ENCODE measurements at regions not wholly inside any gene's neighbourhood (a gene's known extent, or its start where the extent isn't known, plus 50 kb on each side); places are given as distances from the start of the nearest gene placed in this dataset.

DNA sequence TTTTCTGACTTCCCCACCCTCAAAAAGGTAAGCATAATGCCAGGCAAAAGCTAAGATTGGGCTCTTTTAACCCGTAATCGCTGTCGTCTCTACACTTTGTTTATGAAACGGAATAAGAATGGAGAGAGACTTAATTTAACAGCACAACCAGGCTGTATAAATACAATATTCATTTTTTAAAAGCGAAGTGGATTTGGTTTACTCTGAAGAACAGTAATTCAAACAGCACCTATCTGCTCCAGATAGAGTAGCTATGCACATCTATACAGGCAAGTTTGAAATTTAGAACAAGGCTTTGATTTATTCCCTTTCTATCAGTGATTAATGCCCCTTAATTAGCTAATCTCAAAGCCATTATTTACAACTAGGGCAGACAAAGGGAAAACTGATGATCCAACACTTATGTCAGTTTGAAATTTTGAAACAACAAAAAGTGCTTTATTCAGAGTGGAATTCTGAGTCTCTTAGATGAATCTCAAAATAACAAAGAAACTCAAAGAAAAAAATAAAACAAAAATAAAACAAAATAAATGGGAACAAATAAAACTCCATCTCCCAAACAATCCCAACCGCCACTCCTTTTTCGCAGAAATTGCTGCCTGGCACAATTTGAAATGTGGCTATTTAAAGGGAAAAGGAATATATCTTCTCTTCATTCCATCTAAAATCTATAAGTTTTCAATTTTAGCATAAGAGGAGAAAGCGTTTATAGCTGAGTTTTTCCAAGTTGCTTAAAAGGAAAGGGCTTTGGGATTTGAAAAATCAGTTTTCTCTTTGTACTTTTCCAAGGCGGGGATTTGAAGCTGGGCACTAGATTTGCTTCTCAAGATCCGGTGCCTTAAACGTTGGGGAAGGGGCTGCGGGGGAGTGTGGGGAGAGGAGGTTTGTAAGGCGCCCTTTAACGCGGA, 298.6 kb downstream of the PARP8 start:
- no peak for DNase-seq

DNA sequence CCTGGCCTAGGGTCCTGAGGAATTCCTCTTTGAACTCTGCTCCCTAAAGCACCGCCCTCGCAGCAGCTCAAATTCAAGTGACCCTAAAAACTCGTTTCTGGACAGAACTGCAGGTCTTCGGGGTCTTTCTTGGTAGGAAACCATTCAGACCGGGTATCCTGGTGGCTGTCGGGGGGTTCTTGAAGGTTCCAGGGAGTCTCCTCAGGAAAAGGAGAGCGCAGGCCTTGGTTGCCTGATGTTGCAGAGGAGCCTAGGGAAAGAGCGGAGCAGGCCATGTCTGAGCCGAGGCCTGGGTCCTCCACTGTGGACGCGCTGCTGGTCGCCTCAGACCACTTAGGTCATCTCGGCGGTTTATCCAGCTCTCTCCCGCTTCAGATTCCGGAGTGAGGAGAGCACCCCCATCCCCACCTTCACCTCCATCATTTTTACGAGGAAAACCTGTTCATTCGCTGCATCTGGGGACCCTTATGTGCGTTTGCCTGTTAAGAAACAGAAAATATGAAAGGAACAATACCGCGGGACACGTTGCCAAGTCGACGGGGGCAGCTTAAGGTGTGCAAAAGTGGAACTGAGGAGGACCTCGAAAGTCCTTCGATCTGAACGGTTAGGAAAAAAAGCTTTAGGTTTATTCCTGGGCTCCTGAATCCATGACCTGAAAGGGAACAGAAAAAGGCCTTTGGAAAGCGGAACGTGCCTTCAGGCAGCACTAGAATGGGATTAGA, 299.4 kb downstream of the PARP8 start:
- DNase-seq = no peak

DNA sequence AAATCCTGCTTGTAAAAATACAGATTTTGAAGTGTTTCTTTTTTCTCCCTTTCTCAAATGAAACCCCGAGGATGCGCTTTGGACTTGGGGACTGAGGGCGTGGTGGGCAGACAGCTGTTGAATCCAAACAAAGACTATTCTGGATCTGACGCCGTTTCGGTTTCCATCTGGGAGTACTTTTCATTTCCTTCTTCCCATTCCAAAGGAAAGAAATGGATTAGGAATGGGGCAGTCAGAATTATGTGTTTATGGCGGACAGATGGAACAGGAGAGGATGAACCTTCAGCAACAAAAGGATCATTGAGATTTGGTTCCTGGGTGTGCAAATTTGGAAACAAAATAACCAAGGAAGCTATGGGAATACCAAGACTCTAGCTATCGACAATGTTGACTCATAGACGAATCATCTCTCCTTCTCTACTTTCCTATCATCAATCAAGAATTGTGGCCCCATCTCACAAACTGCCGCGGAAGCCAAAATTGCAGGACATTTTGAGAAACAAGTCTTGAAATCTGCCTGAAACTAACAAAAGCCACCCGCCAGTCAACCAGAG, 300.6 kb downstream of the PARP8 start:
- no peak for DNase-seq

DNA sequence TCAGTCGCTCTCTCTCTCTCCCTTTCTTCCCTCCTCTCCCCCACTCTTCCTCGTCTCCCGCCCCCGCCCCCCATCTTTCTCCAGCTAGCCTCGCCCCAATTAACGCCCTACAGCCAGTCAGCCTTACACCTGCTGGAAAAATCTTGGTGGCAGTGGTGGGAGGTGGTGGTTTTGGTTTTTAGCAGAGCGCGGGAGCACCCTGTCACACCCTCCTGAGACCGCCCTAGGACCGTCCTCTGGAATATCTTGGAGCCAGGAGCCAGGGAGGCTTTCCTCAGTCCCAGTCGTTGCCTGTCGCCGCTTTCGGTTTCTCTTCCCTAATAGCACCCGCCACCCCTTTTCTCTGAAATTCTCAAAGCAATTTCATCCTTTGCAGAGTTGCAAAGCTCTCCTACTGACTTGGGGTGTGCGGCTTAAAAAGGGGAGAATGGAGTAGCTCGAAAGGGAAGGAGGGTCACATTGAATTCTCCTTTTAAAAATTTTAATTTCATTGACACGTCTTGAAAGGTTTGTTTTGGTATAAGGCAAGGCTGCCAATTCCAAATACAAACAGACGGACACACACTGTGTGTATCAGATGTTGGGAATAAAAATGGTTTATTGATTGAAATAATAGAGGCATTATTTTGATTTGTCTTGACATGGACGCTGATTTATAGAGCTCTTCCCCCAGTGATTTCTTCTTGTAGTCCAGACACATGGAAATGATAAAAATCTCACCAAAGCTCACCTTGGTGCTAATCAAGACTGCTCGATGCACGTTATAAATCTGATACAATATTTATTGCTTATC, 301.3 kb downstream of the PARP8 start:
- DNase-seq = no peak

DNA sequence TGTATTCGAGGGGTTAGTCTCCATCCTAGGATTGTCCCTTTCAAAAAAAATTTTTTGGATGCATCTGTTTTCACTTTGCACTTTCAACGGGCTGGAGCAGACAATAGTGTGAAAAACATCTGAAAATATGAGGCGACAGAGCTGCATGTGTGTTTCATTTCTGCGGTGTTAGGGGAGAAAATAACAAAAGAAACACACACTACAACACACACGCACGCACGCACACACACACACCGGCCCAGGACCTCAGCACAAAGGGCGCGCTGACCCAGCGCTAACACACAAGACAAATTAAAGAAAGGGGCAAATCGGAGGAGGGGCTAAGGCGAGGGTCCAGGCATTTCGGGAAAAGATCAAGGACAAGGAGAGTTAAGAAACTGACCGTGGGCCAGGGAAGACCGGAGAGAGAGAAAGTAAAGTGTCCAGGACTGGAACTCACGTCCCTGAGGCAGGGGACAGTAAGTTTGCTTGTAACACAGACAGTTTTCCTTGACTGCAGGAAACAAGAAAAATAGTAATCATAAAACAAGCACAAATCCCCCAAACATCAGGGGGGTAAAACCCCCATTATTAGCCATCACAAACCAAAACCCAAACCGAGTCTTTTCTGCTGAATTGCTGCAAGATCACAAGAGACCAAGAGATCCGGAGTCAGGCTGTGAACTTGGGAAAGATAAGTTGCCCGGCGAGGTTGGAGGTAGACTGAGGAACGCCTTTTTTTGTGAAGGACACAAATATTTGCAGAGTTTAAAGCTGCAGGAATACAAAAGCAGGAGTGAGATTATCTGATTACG, 302.1 kb downstream of the PARP8 start:
- no peak for DNase-seq

DNA sequence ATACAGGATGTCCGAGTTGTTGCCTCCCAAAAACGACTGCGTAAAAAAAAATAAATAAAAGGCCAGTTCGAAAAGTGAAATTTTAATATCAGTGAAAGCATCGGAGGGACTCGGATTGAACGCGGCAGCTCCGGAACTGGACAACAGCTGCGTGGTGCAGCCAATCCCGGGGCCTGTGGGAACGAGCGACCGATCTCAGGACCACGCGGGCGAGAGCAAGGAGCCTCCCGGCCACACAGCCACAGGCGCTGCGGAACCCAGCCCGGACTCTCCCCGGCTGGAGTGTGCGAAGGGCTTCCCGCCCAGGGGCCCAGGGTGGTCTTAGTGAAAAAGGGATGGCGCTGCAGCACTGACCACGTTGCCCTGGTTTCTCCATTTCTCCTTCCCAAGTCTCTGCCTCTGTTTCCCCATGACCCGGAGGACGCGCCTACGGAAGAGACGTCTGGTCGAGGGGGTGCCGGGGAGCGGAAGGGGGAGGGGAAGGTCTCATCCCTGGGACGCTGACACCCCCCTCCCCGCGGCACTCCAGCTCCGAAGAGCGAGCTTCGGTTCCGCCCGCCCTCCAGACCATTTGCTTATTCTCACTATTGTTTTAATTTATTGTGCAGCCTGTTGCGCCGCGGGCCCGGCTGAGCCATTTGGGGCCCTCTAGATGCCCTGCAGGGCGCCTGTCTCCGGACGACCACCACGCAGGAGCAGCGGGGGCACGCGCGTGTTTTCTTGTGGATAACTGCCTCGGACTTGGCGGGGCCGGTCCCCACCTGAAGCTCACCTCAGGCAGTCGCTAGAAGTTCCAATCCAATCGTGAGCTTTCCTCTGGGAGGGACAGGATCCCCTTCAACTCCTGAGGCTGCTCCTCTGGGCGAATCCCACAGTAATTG, 303.0 kb downstream of the PARP8 start:
- DNase-seq = no peak

DNA sequence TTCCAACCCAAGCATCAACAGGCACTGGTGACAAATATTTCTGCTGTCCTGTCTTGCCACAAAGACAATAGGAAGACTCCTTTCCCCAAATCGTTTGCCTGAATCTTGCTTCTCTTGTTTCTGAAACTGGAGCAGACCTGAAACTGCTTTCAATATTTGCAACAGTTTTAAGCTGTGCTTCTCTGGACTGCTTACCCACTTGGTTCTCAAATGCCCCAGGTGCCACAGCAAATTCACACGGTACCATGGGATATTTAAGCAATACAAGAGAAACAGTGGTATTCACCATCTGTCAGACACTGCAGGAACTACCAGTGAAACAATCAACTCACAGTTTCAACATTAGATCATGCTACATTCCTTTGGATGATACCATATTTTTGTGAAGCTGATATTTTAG, 309.4 kb downstream of the PARP8 start:
- no peak for DNase-seq

DNA sequence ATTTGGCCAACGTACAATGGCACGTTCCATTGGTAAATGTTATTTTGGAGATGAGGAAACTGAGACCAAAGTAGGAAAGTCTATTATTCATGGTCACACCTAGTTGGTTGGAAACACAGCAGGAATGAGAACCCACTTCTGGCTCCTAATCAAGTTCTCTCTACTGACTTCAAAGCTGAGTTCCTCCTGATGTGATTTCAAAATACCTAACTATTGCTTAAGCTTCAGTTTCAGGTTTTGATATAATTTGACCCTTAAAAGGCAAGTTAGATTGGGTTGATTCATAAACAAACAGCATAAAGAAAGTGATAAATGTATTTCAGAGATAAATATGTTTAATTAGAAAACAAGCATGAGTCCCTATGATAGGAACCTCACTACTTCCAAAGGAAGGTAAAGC, 312.5 kb downstream of the PARP8 start:
- DNase-seq = no peak

DNA sequence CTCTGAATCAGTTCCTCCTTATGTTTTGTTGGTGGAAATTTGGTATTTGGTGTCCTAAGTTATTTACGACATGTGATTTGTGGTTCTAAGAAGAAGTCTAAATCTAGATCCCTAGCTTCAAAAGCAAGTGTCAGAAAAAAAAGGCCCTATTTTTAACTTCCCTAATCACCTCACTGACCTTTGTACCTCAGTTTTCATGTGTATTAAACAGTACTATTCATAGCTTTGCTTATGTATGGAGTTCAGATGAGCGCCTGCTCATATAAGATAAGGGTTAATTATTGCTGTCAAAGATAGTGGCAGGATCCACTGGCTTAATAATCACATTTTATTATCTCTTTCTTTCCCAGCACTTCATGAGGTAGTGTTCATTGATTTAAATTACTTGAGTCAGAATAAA, 318.2 kb downstream of the PARP8 start:
- no peak for DNase-seq

DNA sequence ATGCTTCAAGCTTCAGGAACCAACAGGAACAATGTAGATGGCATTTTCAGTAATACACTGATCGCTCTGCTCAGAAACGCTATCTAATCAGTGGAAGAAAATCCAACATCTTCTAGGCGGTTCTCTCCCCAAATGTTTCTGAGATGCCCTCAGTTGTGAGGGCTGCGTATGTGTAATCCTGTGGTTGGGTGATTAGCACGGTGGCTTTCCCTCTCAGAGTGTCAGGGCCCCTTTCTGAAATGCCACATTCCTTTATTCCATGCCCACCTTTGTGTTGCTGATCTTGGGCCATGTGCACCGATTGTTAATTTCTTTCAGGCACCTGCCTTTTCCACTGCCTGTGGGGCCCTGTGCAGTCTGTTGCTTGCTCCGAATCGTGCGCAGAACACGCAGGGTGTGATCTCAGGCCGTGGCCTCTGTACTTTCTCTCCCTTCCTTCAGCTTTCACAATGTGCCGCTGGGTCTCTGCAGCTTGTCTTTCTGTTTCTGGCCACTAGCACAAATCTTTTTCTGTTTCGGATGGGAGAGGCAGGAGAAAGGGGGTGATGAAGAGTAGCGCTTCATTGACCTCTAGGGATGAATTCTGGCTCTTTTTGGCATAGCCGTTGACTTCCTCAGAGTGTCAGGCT, 324.0 kb downstream of the PARP8 start:
- DNase-seq = no peak

DNA sequence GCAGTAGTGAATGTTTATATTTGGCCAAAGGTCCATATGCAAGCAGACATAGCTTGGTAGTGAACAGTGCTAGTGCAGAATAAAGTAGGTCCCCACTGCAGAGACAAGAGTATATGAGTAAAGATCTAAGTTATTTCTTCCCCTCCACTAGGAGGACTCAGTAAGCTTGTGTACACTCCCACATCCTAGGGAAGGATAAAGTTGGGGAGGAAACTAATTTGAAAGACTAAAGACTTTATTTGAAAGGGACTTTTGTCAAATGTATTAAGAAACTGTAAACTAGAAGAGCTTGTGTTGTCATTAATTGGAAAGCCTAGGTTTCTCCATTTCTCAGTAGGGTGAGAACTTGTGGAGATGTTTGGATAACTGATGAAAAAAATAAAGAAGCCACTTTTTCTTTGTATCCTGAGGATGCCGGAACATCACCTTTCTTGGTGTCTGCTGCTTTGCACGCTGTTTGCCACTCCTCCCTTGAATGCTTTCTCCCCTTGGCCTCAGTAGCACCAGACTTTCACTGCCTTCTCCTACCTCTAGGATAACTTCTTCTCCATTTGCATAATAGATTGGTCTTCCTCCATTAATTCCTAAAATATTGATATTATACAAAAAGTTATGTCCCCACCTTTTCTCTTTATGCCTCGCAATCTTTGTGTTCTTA, 329.0 kb downstream of the PARP8 start:
- no peak for DNase-seq

DNA sequence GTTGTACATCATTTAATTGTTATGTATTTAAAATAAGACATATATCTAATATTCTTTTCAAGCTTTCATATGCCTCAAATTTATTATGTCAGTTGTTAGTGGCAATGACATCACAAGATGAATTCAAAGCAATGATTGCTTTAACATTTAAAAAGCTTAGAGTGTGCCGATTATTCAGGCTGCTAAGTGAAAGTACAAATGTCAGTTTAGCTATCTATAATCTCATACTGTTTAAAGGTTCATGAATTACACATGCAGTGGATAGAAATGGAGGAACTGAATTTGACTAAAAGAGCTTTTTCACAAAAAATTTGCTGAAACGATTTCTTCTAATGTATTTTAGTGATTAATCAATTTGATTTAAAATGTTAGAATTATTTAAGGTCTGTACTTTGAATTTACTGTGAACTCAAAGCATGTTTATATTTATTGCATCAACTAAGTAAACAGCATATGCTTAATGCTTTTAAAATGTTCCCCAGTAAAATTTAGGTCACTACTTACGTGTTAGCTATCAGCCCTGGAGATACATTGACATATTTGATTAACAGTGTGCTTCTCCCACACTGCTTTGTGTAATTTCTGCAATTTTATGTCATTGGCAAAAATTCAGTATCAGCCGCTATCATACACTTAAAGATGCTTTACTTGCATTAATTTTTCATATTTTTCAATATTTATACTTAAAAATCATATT, 334.9 kb downstream of the PARP8 start:
- DNase-seq = no peak

DNA sequence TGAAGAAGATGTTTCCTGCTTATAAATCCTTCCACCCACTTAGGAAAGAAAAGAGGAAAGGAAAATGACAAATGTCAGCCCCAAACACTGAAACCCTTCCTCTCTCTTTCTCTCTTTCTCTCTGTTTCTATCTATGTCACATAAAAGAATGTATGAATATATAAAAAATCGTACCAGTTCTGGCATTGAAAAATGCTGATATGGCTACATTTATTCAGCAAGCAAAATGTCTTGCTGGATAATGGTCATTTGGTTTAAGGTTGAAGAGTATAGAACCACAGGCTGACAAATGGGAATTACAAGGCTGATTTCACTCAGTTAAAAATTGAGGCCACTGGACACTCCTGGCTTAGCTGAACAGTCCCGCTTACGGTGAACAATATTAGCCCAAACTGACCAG, 335.9 kb downstream of the PARP8 start:
- no peak for DNase-seq

DNA sequence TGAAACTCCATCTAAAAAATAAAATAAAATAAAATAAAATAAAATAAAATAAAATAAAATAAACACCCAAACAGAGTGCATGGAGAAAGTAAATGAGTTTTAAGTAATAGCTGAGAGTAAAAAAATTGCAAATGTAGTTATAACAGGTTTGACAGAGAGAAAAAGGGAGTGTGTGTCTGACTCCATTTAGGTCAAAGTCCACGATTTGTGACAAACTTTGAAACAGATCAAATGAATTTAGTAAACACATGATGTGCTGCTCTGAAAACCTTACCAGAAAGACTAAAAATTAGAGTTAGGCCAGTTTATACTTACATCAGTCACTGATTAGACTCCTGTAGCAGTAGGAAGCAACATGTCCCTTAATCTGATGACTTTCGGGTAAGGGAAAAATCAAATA, 346.6 kb downstream of the PARP8 start:
- no peak for DNase-seq

DNA sequence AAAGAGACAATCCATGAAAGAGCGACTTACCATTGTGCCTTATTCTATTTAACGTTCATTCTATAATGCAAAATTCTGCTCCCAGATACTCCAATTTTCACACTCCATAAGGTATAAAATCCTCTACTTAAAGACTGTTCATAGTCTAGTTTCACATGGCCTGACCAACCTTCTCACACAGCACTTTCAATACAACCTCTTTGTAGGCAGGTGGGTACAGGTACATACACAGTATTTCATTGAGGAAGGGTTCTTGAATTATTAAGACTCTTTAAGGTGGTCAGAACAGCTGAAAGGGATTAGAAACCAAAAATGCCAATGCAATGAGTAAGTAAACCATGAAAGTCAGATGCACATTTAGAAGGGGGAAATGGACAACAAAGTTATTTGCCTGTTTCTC, 352.0 kb downstream of the PARP8 start:
- no peak for DNase-seq

DNA sequence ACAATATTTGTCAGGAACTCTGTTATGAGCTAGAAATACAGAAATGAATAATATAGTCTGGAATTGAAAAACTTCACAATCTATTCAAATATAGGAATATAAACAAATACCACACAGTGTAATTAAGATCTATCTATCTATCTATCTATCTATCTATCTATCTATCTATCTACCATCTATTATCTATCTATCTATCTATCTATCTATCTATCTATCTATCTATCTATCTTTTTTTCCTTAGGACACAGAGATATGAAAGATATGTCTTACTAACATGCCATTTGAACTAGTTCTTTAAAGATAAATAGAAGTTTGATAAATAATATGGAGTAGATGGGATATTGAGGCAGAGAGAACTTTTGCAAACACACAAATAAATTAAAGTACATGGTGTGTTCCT, 357.8 kb downstream of the PARP8 start:
- no peak for DNase-seq

DNA sequence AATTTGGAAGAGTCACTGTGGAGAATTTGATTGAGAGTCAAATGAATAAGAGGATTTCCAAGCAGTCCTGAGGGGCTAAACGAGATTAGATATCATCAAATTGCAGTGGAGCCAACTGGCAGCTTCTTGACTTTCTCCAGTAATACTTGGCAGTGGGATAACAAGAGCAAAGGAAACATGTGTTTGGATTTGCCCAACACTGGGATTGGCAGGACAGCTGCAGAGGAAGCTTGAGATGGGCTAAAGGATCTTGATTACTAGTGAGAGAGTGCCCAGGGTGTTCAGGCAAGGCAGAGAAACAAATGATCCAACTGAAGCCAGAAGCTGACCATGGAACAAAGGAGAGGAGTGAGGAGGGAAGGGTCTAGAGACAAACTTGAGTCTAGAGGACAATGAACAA, 356.0 kb upstream of the ISL1 start:
- no peak for DNase-seq

DNA sequence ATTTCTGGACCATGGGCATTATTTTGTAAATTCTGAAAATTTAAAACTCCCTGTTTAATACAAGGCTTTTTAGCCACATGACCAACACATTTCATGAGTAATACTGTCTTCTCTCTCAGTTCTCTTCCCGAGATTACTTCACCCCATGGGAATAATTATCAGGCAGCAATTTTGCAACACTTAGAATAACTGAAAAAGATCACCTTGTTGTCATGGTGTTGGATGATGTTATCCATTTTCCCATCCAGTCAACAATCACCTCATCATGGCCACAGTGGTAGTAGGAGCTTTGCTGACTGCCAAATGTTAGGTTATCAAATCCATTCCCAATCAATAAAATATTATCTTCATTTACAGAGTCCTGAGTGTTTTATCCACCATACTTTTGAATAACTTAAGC, 354.9 kb upstream of the ISL1 start:
- DNase-seq = no peak

DNA sequence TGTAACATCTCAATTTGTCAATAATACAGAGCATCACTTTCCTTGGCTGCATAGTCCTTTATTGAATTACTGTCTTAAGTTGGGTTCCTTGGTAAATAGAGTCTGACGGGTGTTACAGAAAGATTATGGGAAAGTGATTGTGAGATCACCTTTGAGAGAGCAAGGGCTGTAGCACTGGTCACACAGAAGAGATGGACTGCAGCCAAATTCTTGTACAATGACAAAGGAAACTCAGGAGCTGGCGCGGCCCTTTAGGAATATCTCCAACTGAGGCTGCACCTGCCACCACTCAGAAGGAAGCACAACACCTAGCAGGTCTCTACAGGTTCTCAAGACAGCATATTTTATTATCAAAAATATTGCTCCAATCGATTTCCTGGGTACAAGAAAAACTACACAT, 350.0 kb upstream of the ISL1 start:
- no peak for DNase-seq
